Stimulated activated naive CD4-positive, alpha-beta T cell treated with Interleukin-2 at 50 U/mL for 16 hours (primary cell): ENCODE measurements at regions not wholly inside any gene's neighbourhood (a gene's known extent, or its start where the extent isn't known, plus 50 kb on each side); places are given as distances from the start of the nearest gene placed in this dataset.
"Not testable (repeated sequence)": the region's sequence is repeated elsewhere in the genome, so short reads cannot be mapped to it uniquely, and the experiment has no call there.

Experiments
- DNase-seq: peaks from one replicate; lab custom pipeline; 2025; lab: John Stamatoyannopoulos, UW

- DNase-seq = not testable (repeated sequence)
Measured at GRCh38 chr9:129545876-129546275, 75.0 kb downstream of the C9orf50 start.

- no peak for DNase-seq
Measured at GRCh38 chr9:129544761-129545160, 76.1 kb downstream of the C9orf50 start.

GRCh38 chr9:129542741-129543140 lies 78.2 kb downstream of the C9orf50 start:
- no peak for DNase-seq

GRCh38 chr9:129541270-129541669 lies 79.6 kb downstream of the C9orf50 start:
- DNase-seq = no peak

- no peak for DNase-seq
Measured at GRCh38 chr9:129539446-129539845, 81.5 kb downstream of the C9orf50 start.

GRCh38 chr9:129531860-129532402 lies 89.0 kb downstream of the C9orf50 start:
- not testable (repeated sequence) for DNase-seq

GRCh38 chr9:129527955-129528354 lies 92.9 kb downstream of the C9orf50 start:
- DNase-seq = not testable (repeated sequence)

GRCh38 chr9:129525656-129526196 lies 95.2 kb downstream of the C9orf50 start:
- no peak for DNase-seq

GRCh38 chr9:129524582-129525270 lies 96.2 kb downstream of the C9orf50 start:
- DNase-seq = no peak

- no peak for DNase-seq
Measured at GRCh38 chr9:129523943-129524581, 96.8 kb downstream of the C9orf50 start.

- no peak for DNase-seq
Measured at GRCh38 chr9:129522351-129522750, 98.5 kb downstream of the C9orf50 start.

- DNase-seq = no peak
Measured at GRCh38 chr9:129520082-129520481, 100.8 kb downstream of the C9orf50 start.

GRCh38 chr9:129518074-129518473 lies 102.8 kb downstream of the C9orf50 start:
- no peak for DNase-seq

GRCh38 chr9:129517006-129517405 lies 103.9 kb downstream of the C9orf50 start:
- no peak for DNase-seq

GRCh38 chr9:129514891-129515290 lies 106.0 kb downstream of the C9orf50 start:
- DNase-seq = no peak

- no peak for DNase-seq
Measured at GRCh38 chr9:129514497-129514867, 106.4 kb downstream of the C9orf50 start.

GRCh38 chr9:129513856-129514496 lies 106.9 kb downstream of the C9orf50 start:
- DNase-seq = no peak

GRCh38 chr9:129513282-129513681 lies 107.6 kb downstream of the C9orf50 start:
- DNase-seq = no peak

- no peak for DNase-seq
Measured at GRCh38 chr9:129511285-129511900, 109.5 kb downstream of the C9orf50 start.

GRCh38 chr9:129509533-129509928 lies 111.4 kb downstream of the C9orf50 start:
- no peak for DNase-seq

GRCh38 chr9:129507805-129508204 lies 113.1 kb downstream of the C9orf50 start:
- DNase-seq = no peak

- no peak for DNase-seq
Measured at GRCh38 chr9:129506892-129507291, 114.0 kb downstream of the C9orf50 start.
